IMR-90 (cell line): ENCODE measurements at regions not wholly inside any gene's neighbourhood (a gene's known extent, or its start where the extent isn't known, plus 50 kb on each side); places are given as distances from the start of the nearest gene placed in this dataset.

Source experiments
- ATAC-seq: fragments of 200-7000 bp; cut with Tn5 transposase; 2 replicates; pipeline ENCODE4 v1.9.1; 2020; ENCODE audit warnings: low read depth, mild to moderate bottlenecking, moderate library complexity
- BruUV-seq: library from RNA; stranded (reverse); fragments of 400-500 nt; replicated peaks from 2 replicates; lab custom pipeline; 2021; lab: Mats Ljungman, UMichigan
- CTCF ChIA-PET: fragments of 300-600 bp; formaldehyde crosslinking; extraction: SDS; loops from one replicate; lab custom pipeline; 2021; ENCODE audit warnings: antibody characterized with exemption; lab: Yijun Ruan, JAX
- POLR2A ChIA-PET: fragments of 300-600 bp; sonication (Branson Sonifier 250); formaldehyde crosslinking; loops from one replicate; lab custom pipeline; 2022; ENCODE audit warnings: antibody characterized with exemption; ENCODE audit not compliant: unreplicated experiment; lab: Charles Lee
- DNase-seq: peaks from one replicate; pipeline ENCODE4 v3.0.0; 2013
- H2AFZ ChIP-seq: replicated peaks from 2 replicates; pipeline ENCODE3; 2013; ENCODE audit warnings: low read length, mild to moderate bottlenecking; ENCODE audit not compliant: poor library complexity
- H2AK5ac ChIP-seq: 2 replicates; pipeline ENCODE4 v1.6.1; 2013; ENCODE audit warnings: low read depth, low read length, inconsistent platforms
- H2AK9ac ChIP-seq: replicated peaks from 2 replicates; pipeline ENCODE3; 2013; ENCODE audit warnings: mild to moderate bottlenecking, low read depth, low read length, moderate library complexity; ENCODE audit not compliant: poor library complexity
- H2BK120ac ChIP-seq: 2 replicates; pipeline ENCODE4 v1.6.1; 2013; ENCODE audit warnings: low read depth, low read length, inconsistent platforms
- H2BK15ac ChIP-seq: 3 replicates; pipeline ENCODE4 v1.6.1; 2013; ENCODE audit warnings: low read depth, low read length, inconsistent platforms
- H2BK20ac ChIP-seq: 2 replicates; pipeline ENCODE4 v1.6.1; 2013; ENCODE audit warnings: low read depth, mild to moderate bottlenecking, inconsistent platforms, low read length, moderate library complexity
- H2BK5ac ChIP-seq: 2 replicates; pipeline ENCODE4 v1.6.1; 2013; ENCODE audit warnings: mild to moderate bottlenecking, low read depth, low read length, inconsistent platforms; ENCODE audit not compliant: poor library complexity, severe bottlenecking
- H3K14ac ChIP-seq: replicated peaks from 2 replicates; pipeline ENCODE4 v1.6.1; 2013; ENCODE audit warnings: low read depth, low read length, inconsistent platforms
- H3K18ac ChIP-seq: 2 replicates; pipeline ENCODE4 v1.6.1; 2013; ENCODE audit warnings: low read depth, low read length, control low read depth
- H3K23ac ChIP-seq: 2 replicates; pipeline ENCODE4 v1.6.1; 2013; ENCODE audit warnings: low read depth, low read length, inconsistent platforms
- H3K27ac ChIP-seq: 2 replicates; pipeline ENCODE4 v1.5.1; 2013; ENCODE audit warnings: mild to moderate bottlenecking, control low read depth, low read length; ENCODE audit not compliant: insufficient read depth
- H3K27me3 ChIP-seq: 2 replicates; pipeline ENCODE4 v1.6.1; 2013; ENCODE audit warnings: low read length; ENCODE audit not compliant: control insufficient read depth, insufficient read depth
- H3K36me3 ChIP-seq: 2 replicates; pipeline ENCODE4 v1.6.1; 2013; ENCODE audit warnings: low read length, mixed read lengths; ENCODE audit not compliant: control insufficient read depth, insufficient read depth
- H3K4ac ChIP-seq: 2 replicates; pipeline ENCODE4 v1.6.1; 2013; ENCODE audit warnings: low read depth, low read length, inconsistent platforms
- H3K4me1 ChIP-seq: 2 replicates; pipeline ENCODE4 v1.6.1; 2013; ENCODE audit warnings: low read length, mixed read lengths; ENCODE audit not compliant: control insufficient read depth, insufficient read depth
- H3K4me2 ChIP-seq: 2 replicates; pipeline ENCODE4 v1.6.1; 2013; ENCODE audit warnings: low read depth, mild to moderate bottlenecking, control low read depth, low read length, moderate library complexity
- H3K4me3 ChIP-seq: 2 replicates; pipeline ENCODE4 v1.5.1; 2013; ENCODE audit warnings: low read depth, mild to moderate bottlenecking, control low read depth, low read length, moderate library complexity; ENCODE audit not compliant: insufficient read depth
- H3K56ac ChIP-seq: 2 replicates; pipeline ENCODE4 v1.6.1; 2013; ENCODE audit warnings: low read length, inconsistent platforms; ENCODE audit not compliant: insufficient read depth; ENCODE audit errors: extremely low read depth
- H3K79me1 ChIP-seq, 2 experiments: 2 replicates each; pipeline ENCODE4 v1.6.1; 2013; ENCODE audit warnings: low read length in 2 of 2, inconsistent platforms in 1 of 2, low read depth in 1 of 2
- H3K9ac ChIP-seq: 2 replicates; pipeline ENCODE4 v1.6.1; 2013; ENCODE audit warnings: low read depth, low read length, control low read depth
- H3K9me1 ChIP-seq: 2 replicates; pipeline ENCODE4 v1.6.1; 2013; ENCODE audit warnings: low read length, inconsistent platforms; ENCODE audit not compliant: insufficient read depth
- H3K9me3 ChIP-seq: 2 replicates; pipeline ENCODE4 v1.6.1; 2013; ENCODE audit warnings: low read length; ENCODE audit not compliant: control insufficient read depth, insufficient read depth
- H4K20me1 ChIP-seq: 2 replicates; pipeline ENCODE4 v1.6.1; 2013; ENCODE audit warnings: low read length, inconsistent platforms; ENCODE audit not compliant: insufficient read depth
- H4K5ac ChIP-seq: 2 replicates; pipeline ENCODE4 v1.6.1; 2013; ENCODE audit warnings: mild to moderate bottlenecking, low read depth, low read length, control low read depth
- H4K8ac ChIP-seq, 2 experiments: 2 replicates each; pipeline ENCODE4 v1.6.1; 2013; ENCODE audit warnings: low read depth in 2 of 2, low read length in 2 of 2, control low read depth in 1 of 2, inconsistent platforms in 1 of 2
- H4K91ac ChIP-seq: 2 replicates; pipeline ENCODE4 v1.6.1; 2013; ENCODE audit warnings: low read depth, low read length, inconsistent platforms; ENCODE audit not compliant: insufficient read depth
- BHLHE40 ChIP-seq: fragments of 150-350 bp; IDR thresholded peaks from 2 replicates; pipeline ENCODE4 v1.6.1; 2016; ENCODE audit warnings: mild to moderate bottlenecking, low read depth, low read length
- CEBPB ChIP-seq: IDR thresholded peaks from 2 replicates; pipeline ENCODE4 v1.6.1; 2012; ENCODE audit warnings: low read depth, low read length, improper control_type of control experiment
- CHD1 ChIP-seq: IDR thresholded peaks from 2 replicates; pipeline ENCODE4 v1.6.1; 2012; ENCODE audit warnings: low read depth, low read length, improper control_type of control experiment
- CTCF ChIP-seq: conservative IDR thresholded peaks from 2 replicates; pipeline ENCODE4 v1.5.1; 2012; ENCODE audit warnings: mild to moderate bottlenecking, low read depth, low read length, improper control_type of control experiment
- ELK1 ChIP-seq: fragments of 150-350 bp; IDR thresholded peaks from 2 replicates; pipeline ENCODE4 v1.6.1; 2016; ENCODE audit warnings: low read depth, mild to moderate bottlenecking, low read length, moderate library complexity, borderline replicate concordance
- FOS ChIP-seq: fragments of 150-350 bp; IDR thresholded peaks from 2 replicates; pipeline ENCODE4 v1.6.1; 2016; ENCODE audit warnings: low read depth, low read length
- MAFK ChIP-seq: IDR thresholded peaks from 2 replicates; pipeline ENCODE4 v1.6.1; 2012; ENCODE audit warnings: low read depth, low read length, improper control_type of control experiment
- MAZ ChIP-seq: IDR thresholded peaks from 2 replicates; pipeline ENCODE4 v1.6.1; 2012; ENCODE audit warnings: low read depth, mild to moderate bottlenecking, low read length, improper control_type of control experiment, moderate library complexity, borderline replicate concordance
- MXI1 ChIP-seq: IDR thresholded peaks from 2 replicates; pipeline ENCODE4 v1.6.1; 2012; ENCODE audit warnings: low read depth, mild to moderate bottlenecking, low read length, moderate library complexity, borderline replicate concordance
- POLR2A ChIP-seq: IDR thresholded peaks from 2 replicates; pipeline ENCODE4 v1.6.1; 2012; ENCODE audit warnings: mild to moderate bottlenecking, low read depth, low read length
- RAD21 ChIP-seq: IDR thresholded peaks from 2 replicates; pipeline ENCODE4 v1.6.1; 2012; ENCODE audit warnings: low read length, improper control_type of control experiment
- RFX5 ChIP-seq: IDR thresholded peaks from 2 replicates; pipeline ENCODE4 v1.8.0; 2012; ENCODE audit warnings: low read depth, mild to moderate bottlenecking, low read length, moderate library complexity
- SMC3 ChIP-seq: fragments of 150-350 bp; IDR thresholded peaks from 2 replicates; pipeline ENCODE4 v1.6.1; 2016; ENCODE audit warnings: low read depth, mild to moderate bottlenecking, antibody characterized with exemption, low read length, moderate library complexity
- WGBS, 2 experiments: methylation state at CpG; one replicate each; pipeline versions ENCODE4 v1.1.5 to v1.1.7; 2013; ENCODE audit warnings: missing lambda C conversion rate in 2 of 2; ENCODE audit not compliant: insufficient read length in 1 of 2; ENCODE audit errors: extremely low coverage in 2 of 2; 5-methylcytosine and 5-hydroxymethylcytosine counted together
- dilution Hi-C: fragments of 300-500 bp; cut with HindIII; formaldehyde crosslinking; loops from one replicate; pipeline ENCODE4 v1.14.3; 2018; ENCODE audit warnings: low sequenced_read_pairs; ENCODE audit not compliant: unreplicated experiment
- in situ Hi-C: fragments of 300-500 bp; cut with MboI; formaldehyde crosslinking; loops from 3 replicates; pipeline ENCODE4 v1.14.3; 2019; ENCODE audit warnings: low sequenced_read_pairs, inconsistent platforms, mixed read lengths
- intact Hi-C: fragments of 100-400 bp; cut with micrococcal nuclease; formaldehyde crosslinking; loops from 2 replicates; pipeline ENCODE4 v1.10.0; 2022

GRCh38 chr4:71210823-71211222, 128.0 kb upstream of the SLC4A4 start:
- dilution Hi-C loops, result no loop called here
- Histone ChIP-seq H3K9me1 (peaks cover 10% of the 10 kb centered on the region), H4K8ac (no peak overlapping the region), H3K9ac (no peak overlapping the region), H2BK20ac (no peak overlapping the region), H4K5ac (no peak overlapping the region), H3K4me1 (peaks cover 16% of the 10 kb centered on the region), H4K91ac (no peak overlapping the region), H2BK15ac (no peak overlapping the region), H3K9me3 (no peaks in the 10 kb centered on the region), H3K27ac (no peak overlapping the region), H3K27me3 (no peaks in the 10 kb centered on the region), H2AK5ac (no peak overlapping the region), H2BK120ac (no peak overlapping the region), H3K79me1 (peaks cover 32 to 58% of the 10 kb centered on the region in 2 experiments), H3K4me3 (no peak overlapping the region), H2BK5ac (no peak overlapping the region), H4K20me1 (peaks cover 15% of the 10 kb centered on the region), H3K18ac (no peak overlapping the region), H3K36me3 (peaks cover 8% of the 10 kb centered on the region), H3K56ac (no peak overlapping the region), H2AK9ac (no peak overlapping the region), H3K4ac (no peak overlapping the region), H3K4me2 (no peak overlapping the region), H3K14ac (no peak overlapping the region), H2AFZ (no peak overlapping the region), H3K23ac (no peak overlapping the region)
- no peak for ATAC-seq
- DNase-seq, result no peak
- in situ Hi-C loops, result loop anchor here (25.0 kb wide), 1 partner anchor 501 kb away; no protein-coding TSS in a partner anchor
- no CpG with 5 or more reads among the region's 3 CpGs for WGBS, 2 experiments
- no peak for TF ChIP-seq POLR2A
- TF ChIP-seq RAD21, result no peak
- TF ChIP-seq SMC3, result no peak
- TF ChIP-seq MAFK, result no peak
- no peak for TF ChIP-seq CTCF
- no peak for TF ChIP-seq MAZ
- TF ChIP-seq CHD1, result no peak
- no peak for TF ChIP-seq MXI1
- TF ChIP-seq ELK1, result no peak
- no peak for TF ChIP-seq FOS
- TF ChIP-seq BHLHE40, result no peak
- no peak for TF ChIP-seq RFX5
- TF ChIP-seq CEBPB, result no peak
- POLR2A ChIA-PET, result no interaction called here
- intact Hi-C loops, result no loop called here
- no TSS peak for BruUV-seq
- CTCF ChIA-PET, result interaction anchor here (1.1 to 1.4 kb wide), 2 partner anchors 19 to 20 kb away, joined by 4 read pairs; no protein-coding TSS in a partner anchor
